ENCODE measurements at regions not wholly inside any gene's neighbourhood (a gene's known extent, or its start where the extent isn't known, plus 50 kb on each side); places are given as distances from the start of the nearest gene placed in this dataset.

DNA sequence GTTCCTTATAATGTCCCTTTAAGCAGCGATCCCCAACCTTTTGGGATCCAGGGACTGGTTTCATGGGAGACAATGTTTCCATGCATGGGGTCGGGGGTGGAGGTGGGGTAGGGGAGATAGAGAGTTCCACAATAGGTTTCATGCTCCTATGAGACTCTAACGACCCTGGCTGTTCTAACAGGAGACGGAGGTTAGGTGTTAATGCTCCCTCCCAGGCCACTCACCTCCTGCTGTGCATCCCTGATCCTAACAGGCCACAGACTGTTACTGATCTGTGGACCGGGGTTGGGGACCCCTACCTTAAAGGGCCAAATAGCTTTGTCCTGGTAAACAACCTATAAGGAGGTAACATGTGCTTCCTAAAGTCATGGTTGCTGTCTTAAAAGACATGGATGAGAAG lies 602.5 kb upstream of the RGMB start:
- TF ChIP-seq, protein P1, sequence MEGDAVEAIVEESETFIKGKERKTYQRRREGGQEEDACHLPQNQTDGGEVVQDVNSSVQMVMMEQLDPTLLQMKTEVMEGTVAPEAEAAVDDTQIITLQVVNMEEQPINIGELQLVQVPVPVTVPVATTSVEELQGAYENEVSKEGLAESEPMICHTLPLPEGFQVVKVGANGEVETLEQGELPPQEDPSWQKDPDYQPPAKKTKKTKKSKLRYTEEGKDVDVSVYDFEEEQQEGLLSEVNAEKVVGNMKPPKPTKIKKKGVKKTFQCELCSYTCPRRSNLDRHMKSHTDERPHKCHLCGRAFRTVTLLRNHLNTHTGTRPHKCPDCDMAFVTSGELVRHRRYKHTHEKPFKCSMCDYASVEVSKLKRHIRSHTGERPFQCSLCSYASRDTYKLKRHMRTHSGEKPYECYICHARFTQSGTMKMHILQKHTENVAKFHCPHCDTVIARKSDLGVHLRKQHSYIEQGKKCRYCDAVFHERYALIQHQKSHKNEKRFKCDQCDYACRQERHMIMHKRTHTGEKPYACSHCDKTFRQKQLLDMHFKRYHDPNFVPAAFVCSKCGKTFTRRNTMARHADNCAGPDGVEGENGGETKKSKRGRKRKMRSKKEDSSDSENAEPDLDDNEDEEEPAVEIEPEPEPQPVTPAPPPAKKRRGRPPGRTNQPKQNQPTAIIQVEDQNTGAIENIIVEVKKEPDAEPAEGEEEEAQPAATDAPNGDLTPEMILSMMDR (IDR thresholded peaks at IDR 0.05), result no peak
- no peak for TF ChIP-seq EZH2 (IDR thresholded peaks at IDR 0.05; ENCODE audit: borderline replicate concordance, insufficient read depth, low read depth, low read length, poor library complexity, severe bottlenecking)
